Endothelial cell of umbilical vein (primary cell): ENCODE measurements at regions not wholly inside any gene's neighbourhood (a gene's known extent, or its start where the extent isn't known, plus 50 kb on each side); places are given as distances from the start of the nearest gene placed in this dataset.

Experiments
- BruUV-seq: library from RNA; stranded (reverse); fragments of 400-500 nt; replicated peaks from 2 replicates; lab custom pipeline; 2021; lab: Mats Ljungman, UMichigan
- CTCF ChIA-PET: fragments of 300-600, 350-600 bp; sonication (Branson Sonifier 250); formaldehyde crosslinking; loops from one replicate; lab custom pipeline; 2021; ENCODE audit warnings: antibody characterized with exemption, inconsistent platforms; lab: Charles Lee
- POLR2A ChIA-PET: fragments of 300-600, 350-600 bp; sonication (Branson Sonifier 250); formaldehyde crosslinking; loops from one replicate; lab custom pipeline; 2021; ENCODE audit warnings: antibody characterized with exemption, inconsistent platforms; lab: Charles Lee
- DNase-seq: peaks from one replicate; pipeline ENCODE4 v3.0.0-alpha.2; 2011; ENCODE audit warnings: low read depth, low spot score
- FAIRE-seq: peaks from 2 replicates; lab custom pipeline; 2011; peaks lifted over from hg19 to GRCh38; lab: Jason Lieb, UNC
- H2AFZ ChIP-seq: 2 replicates; pipeline ENCODE4 v1.6.0; 2012; ENCODE audit warnings: low read depth, low read length, control low read depth, inconsistent platforms
- H3K27ac ChIP-seq: 2 replicates; pipeline ENCODE4 v1.5.1; 2011; ENCODE audit warnings: low read depth, mild to moderate bottlenecking, control low read depth, low read length, moderate library complexity; ENCODE audit not compliant: insufficient read depth
- H3K27me3 ChIP-seq, 2 experiments: 2 replicates each; pipeline versions ENCODE4 v1.6.0 to v1.6.1; 2011; ENCODE audit warnings: low read length in 2 of 2, mixed read lengths in 1 of 2; ENCODE audit not compliant: control insufficient read depth in 2 of 2, insufficient read depth in 2 of 2
- H3K36me3 ChIP-seq, 2 experiments: 2 replicates in 1 of 2; 3 replicates in 1 of 2; pipeline ENCODE4 v1.5.1; 2011; ENCODE audit warnings: low read length in 2 of 2, mild to moderate bottlenecking in 1 of 2, moderate library complexity in 1 of 2; ENCODE audit not compliant: control insufficient read depth in 2 of 2, insufficient read depth in 2 of 2; ENCODE audit errors: extremely low read depth in 1 of 2
- H3K4me1 ChIP-seq: 3 replicates; pipeline ENCODE4 v1.5.1; 2011; ENCODE audit warnings: mild to moderate bottlenecking, low read length; ENCODE audit not compliant: control insufficient read depth, insufficient read depth; ENCODE audit errors: extremely low read depth
- H3K4me2 ChIP-seq: 2 replicates; pipeline ENCODE4 v1.6.1; 2011; ENCODE audit warnings: low read length, control low read depth, mixed read lengths; ENCODE audit not compliant: insufficient read depth
- H3K4me3 ChIP-seq, 3 experiments: fragments of 200-600 bp in 1 of 3; sonication (generic), shearing (Covaris generic) in 1 of 3; replicated peaks in 1 of 3; 2 replicates each; pipeline ENCODE4 v1.5.1; 2011 to 2016; ENCODE audit warnings: control low read depth in 3 of 3, low read length in 3 of 3, mild to moderate bottlenecking in 2 of 3, inconsistent platforms in 1 of 3, low read depth in 1 of 3, moderate library complexity in 1 of 3; ENCODE audit not compliant: insufficient read depth in 1 of 3
- H3K79me2 ChIP-seq: 2 replicates; pipeline ENCODE4 v1.6.0; 2012; ENCODE audit warnings: low read length, inconsistent platforms; ENCODE audit not compliant: control insufficient read depth, insufficient read depth
- H3K9ac ChIP-seq: replicated peaks from 2 replicates; pipeline ENCODE3; 2011; ENCODE audit warnings: low read length, control low read depth; ENCODE audit not compliant: insufficient read depth; ENCODE audit errors: extremely low read depth
- H3K9me1 ChIP-seq: replicated peaks from 3 replicates; pipeline ENCODE4 v1.6.0; 2011; ENCODE audit warnings: mild to moderate bottlenecking, low read length; ENCODE audit not compliant: control insufficient read depth, insufficient read depth; ENCODE audit errors: extremely low read depth
- H3K9me3 ChIP-seq: replicated peaks from 2 replicates; pipeline ENCODE4 v1.5.1; 2012; ENCODE audit warnings: low read length, inconsistent platforms; ENCODE audit not compliant: control insufficient read depth, insufficient read depth
- H4K20me1 ChIP-seq: replicated peaks from 2 replicates; pipeline ENCODE3; 2011; ENCODE audit warnings: mild to moderate bottlenecking, low read length; ENCODE audit not compliant: control insufficient read depth, insufficient read depth; ENCODE audit errors: extremely low read depth
- EZH2 ChIP-seq: IDR thresholded peaks from 2 replicates; pipeline ENCODE4 v1.6.1; 2012; ENCODE audit warnings: borderline replicate concordance, low read depth, mild to moderate bottlenecking, moderate library complexity, low read length, inconsistent platforms; ENCODE audit not compliant: severe bottlenecking
- FOS ChIP-seq: IDR thresholded peaks from 2 replicates; pipeline ENCODE4 v1.6.1; 2011; ENCODE audit warnings: mild to moderate bottlenecking, low read length, moderate library complexity, borderline replicate concordance; ENCODE audit not compliant: insufficient read depth
- GATA2 ChIP-seq: IDR thresholded peaks from 2 replicates; pipeline ENCODE4 v1.7.0; 2011; ENCODE audit warnings: low read depth, mild to moderate bottlenecking, moderate library complexity, mixed read lengths, low read length; ENCODE audit not compliant: insufficient read length, insufficient read depth
- JUN ChIP-seq: IDR thresholded peaks from 2 replicates; pipeline ENCODE4 v1.6.1; 2011; ENCODE audit warnings: borderline replicate concordance, low read depth; ENCODE audit not compliant: insufficient read length, insufficient read depth
- MAX ChIP-seq: IDR thresholded peaks from 2 replicates; pipeline ENCODE4 v1.6.1; 2011; ENCODE audit not compliant: insufficient read depth, insufficient read length
- MYC ChIP-seq: IDR thresholded peaks from one replicate; pipeline ENCODE4 v1.6.1; 2011; ENCODE audit warnings: mild to moderate bottlenecking, low read depth, low read length
- POLR2A ChIP-seq: IDR thresholded peaks from 2 replicates; pipeline ENCODE4 v1.6.1; 2012; ENCODE audit warnings: low read depth, mild to moderate bottlenecking, control low read depth, low read length
- POLR2AphosphoS5 ChIP-seq: IDR thresholded peaks from 2 replicates; pipeline ENCODE4 v1.6.1; 2012; ENCODE audit warnings: low read depth, mild to moderate bottlenecking, control low read depth, low read length, moderate library complexity; ENCODE audit not compliant: insufficient read depth
- dilution Hi-C: fragments of 300-500 bp; cut with MboI; formaldehyde crosslinking; loops from one replicate; pipeline ENCODE4 v1.15.0; 2019; ENCODE audit warnings: low sequenced_read_pairs; ENCODE audit not compliant: extremely low pct_ligation_motif_present
- intact Hi-C: fragments of 100-400 bp; cut with micrococcal nuclease; formaldehyde crosslinking; loops from one replicate; pipeline ENCODE4 v1.10.0; 2022
- TF ChIP-seq, protein P1 (sequence below), 2 donors: IDR thresholded peaks; 1 replicate in 1 of 2; 2 replicates in 1 of 2; pipeline ENCODE4 v1.5.1; 2011; ENCODE audit warnings: low read length in 2 of 2, mild to moderate bottlenecking in 2 of 2, moderate library complexity in 2 of 2, control low read depth in 1 of 2, inconsistent platforms in 1 of 2, low read depth in 1 of 2; ENCODE audit not compliant: insufficient read depth in 1 of 2; ENCODE audit errors: extremely low read depth in 1 of 2

DNA sequence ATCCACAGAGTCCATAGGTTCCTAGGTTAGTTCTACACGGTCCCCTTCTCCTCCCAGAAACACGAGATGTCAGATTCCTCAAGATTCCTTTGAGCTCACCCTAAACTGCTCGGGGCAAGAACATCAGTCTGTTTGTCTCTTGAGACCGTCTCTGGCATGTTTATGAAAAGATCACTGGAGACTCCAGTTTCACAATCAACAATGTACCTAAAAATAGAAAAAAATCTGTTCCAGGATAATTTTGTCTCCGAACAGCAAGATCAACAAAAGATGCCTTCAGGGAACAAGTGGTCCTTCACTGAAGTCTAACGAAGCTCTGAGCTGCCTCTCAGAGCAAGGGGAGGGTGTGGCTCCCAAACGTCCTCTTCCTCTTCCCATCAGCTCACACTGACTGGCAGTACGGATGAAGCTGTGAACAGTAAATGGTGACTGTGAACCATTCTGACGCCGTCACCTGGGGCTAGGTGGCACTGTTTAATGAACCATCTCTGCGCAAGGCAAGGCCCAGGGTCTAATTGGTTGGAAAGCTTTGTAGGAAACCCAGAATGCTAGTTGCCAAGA lies 156.2 kb upstream of the LYZL1 start:
- Histone ChIP-seq H4K20me1 (no peaks in the 10 kb centered on the region), H3K4me1 (peaks cover 16% of the 10 kb centered on the region), H3K4me2 (peak overlapping the region; percentile 78), H3K4me3 (no peak overlapping the region), H3K9me3 (no peaks in the 10 kb centered on the region), H3K9ac (no peak overlapping the region), H3K9me1 (no peaks in the 10 kb centered on the region), H3K27ac (peak overlapping the region; percentile 41), H3K79me2 (no peaks in the 10 kb centered on the region), H3K36me3 (no peaks in the 10 kb centered on the region), H2AFZ (peak overlapping the region; percentile 95), H3K27me3 (peaks cover 3% of the 10 kb centered on the region in 2 experiments)
- POLR2A ChIA-PET, result interaction anchor here (0.7 kb wide), 1 partner anchor 17 kb away, joined by 3 read pairs; no protein-coding TSS in a partner anchor
- FAIRE-seq (peak; percentile 24), DNase-seq (no peak)
- no TSS peak for BruUV-seq
- intact Hi-C loops, result loop anchor here (1.0 to 10.0 kb wide), 4 partner anchors 27 to 455 kb away; partner anchors contain the start of gene BAMBI
- dilution Hi-C loops, result no loop called here
- TF ChIP-seq MYC (no peak), EZH2 (no peak), JUN (no peak), FOS (no peak), GATA2 (no peak), POLR2A (no peak), MAX (no peak), POLR2AphosphoS5 (no peak)
- TF ChIP-seq, protein P1, sequence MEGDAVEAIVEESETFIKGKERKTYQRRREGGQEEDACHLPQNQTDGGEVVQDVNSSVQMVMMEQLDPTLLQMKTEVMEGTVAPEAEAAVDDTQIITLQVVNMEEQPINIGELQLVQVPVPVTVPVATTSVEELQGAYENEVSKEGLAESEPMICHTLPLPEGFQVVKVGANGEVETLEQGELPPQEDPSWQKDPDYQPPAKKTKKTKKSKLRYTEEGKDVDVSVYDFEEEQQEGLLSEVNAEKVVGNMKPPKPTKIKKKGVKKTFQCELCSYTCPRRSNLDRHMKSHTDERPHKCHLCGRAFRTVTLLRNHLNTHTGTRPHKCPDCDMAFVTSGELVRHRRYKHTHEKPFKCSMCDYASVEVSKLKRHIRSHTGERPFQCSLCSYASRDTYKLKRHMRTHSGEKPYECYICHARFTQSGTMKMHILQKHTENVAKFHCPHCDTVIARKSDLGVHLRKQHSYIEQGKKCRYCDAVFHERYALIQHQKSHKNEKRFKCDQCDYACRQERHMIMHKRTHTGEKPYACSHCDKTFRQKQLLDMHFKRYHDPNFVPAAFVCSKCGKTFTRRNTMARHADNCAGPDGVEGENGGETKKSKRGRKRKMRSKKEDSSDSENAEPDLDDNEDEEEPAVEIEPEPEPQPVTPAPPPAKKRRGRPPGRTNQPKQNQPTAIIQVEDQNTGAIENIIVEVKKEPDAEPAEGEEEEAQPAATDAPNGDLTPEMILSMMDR (IDR thresholded peaks at IDR 0.05; ENCODE audit: extremely low read depth in 1 of 2, insufficient read depth in 1 of 2, low read depth in 1 of 2, low read length in 2 of 2), result no peak
- CTCF ChIA-PET, result interaction anchor here (0.9 to 2.6 kb wide), 11 partner anchors 9 to 469 kb away, joined by 3 to 22 read pairs (median 6); no protein-coding TSS in a partner anchor
